ENCODE measurements at regions not wholly inside any gene's neighbourhood (a gene's known extent, or its start where the extent isn't known, plus 50 kb on each side); places are given as distances from the start of the nearest gene placed in this dataset.

DNA sequence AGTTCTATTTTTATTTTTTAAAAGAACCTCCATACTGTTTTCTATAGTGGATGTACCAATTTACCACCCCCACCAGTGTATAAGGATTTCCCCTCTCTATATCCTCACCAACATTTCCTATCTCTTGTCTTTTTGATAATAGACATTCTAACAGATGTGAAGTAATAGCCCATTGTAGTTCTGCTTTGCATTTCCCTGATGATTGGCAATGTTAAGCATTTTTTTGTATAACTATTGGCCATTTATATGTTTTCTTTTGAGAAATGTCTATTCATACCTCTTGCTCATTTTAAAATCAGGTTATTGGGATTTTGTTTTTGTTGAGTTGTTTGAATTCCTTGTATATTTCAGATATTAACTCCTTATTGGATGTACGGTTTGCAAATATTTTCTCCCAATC, 251.1 kb upstream of the HTR2C start:
- no peak for DNase-seq (ENCODE audit: low read depth, low spot score)
- H3K4me3 ChIP-seq (ENCODE audit: low read length), result no peak overlapping the region

DNA sequence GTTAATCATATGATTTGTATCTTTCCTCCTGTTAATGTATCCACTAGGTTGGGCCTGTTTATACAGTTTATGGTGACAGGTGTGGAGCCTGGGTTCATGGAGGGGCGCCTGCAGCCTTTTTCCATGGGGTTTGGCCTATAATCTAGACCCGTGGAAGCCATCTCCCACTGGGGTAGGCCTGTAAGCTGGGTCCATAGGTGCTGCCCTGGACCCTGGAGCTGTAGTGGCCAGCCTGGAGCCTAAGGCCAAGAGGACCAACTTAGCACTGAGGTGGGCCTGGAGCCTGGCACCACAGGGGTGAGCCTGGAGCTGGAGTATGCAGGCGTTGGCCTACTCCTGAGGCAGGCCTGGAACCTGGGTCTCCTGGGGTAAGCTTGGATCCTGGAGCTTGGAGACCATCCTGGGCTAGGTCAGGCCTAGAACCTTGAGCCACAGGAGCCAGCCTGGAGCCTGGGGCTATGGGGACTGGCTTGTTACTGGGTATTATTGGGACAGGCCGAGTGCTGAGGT, 249.4 kb upstream of the HTR2C start:
- no peak overlapping the region for H3K4me3 ChIP-seq (ENCODE audit: low read length)
- no peak for DNase-seq (ENCODE audit: low read depth, low spot score)

GRCh38 chrX:114338870-114339269, 245.0 kb upstream of the HTR2C start:
- DNase-seq (ENCODE audit: low read depth, low spot score), result no peak
- no peak overlapping the region for H3K4me3 ChIP-seq (ENCODE audit: low read length)

DNA sequence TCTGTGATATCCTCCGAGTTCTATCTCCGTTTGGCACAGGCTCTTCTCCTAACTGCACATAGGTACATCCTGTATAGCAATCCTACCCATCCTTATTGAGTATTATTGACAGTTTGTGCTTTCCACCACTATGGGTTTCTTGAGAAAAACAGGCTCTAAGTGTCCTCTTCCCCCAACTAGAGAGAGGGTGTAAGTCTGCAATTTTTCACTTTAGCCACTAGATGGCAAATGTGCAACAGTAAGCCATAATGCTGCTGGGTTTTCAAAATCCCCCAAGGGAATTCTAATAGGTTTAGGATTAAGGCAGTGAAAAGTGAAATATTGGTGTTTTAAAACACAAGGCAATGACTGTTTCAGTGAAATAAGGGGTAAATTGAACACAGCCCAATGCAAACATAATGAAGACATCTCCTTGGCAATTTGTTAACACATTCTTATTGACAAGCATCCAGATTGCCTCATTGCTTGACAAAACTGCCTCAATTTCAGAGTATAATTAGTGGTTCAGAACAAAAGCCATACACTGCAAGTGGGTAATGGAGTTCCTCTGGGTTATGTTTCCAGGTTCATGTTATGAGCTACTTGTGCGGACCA, 239.0 kb upstream of the HTR2C start:
- H3K4me3 ChIP-seq (ENCODE audit: low read length), result no peak overlapping the region
- peak; percentile 8 for DNase-seq (ENCODE audit: low read depth, low spot score)

GRCh38 chrX:114361076-114361725, 222.7 kb upstream of the HTR2C start:
- no peak for DNase-seq (ENCODE audit: low read depth, low spot score)
- H3K4me3 ChIP-seq (ENCODE audit: low read length), result no peak overlapping the region

- no peak for DNase-seq (ENCODE audit: low read depth, low spot score)
- no peak overlapping the region for H3K4me3 ChIP-seq (ENCODE audit: low read length)
These were observed 220.5 kb upstream of the HTR2C start for GRCh38 chrX:114363346-114363745.

DNA sequence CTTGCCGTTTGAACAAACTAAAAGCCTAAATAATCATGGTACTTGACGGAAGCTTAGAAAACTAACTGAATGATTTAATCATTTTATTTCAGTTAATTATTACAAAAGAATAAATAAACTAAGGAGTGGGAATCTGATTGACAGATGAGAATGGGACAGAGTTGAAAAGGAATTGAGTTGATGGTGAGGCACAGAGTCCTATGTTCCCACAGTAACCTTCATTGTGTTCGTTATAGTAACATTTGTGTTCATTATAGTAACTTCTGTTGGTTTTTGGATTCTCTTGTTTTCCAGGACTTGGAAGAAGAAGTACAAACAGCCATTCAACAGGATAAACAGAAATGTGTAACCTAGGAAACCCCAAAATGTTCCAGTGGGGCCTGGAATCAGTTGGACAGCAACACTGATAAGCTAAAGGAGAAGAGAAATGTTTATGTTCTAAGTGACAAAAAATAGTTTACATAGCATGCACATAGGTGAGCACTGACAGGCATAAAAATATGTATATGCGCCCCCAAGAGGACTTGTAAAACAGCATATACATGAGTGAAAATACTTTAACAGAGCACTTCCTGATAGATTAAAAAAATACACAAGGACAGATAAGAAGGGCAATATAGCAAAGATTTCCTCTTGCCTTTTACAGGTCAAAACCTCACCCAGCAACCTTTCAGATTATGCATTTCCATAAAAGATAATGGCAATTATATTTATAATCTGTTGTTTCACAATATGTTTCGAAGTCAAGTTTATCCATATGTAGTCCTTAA, 218.6 kb upstream of the HTR2C start:
- DNase-seq (ENCODE audit: low read depth, low spot score), result no peak
- no peak overlapping the region for H3K4me3 ChIP-seq (ENCODE audit: low read length)

DNA sequence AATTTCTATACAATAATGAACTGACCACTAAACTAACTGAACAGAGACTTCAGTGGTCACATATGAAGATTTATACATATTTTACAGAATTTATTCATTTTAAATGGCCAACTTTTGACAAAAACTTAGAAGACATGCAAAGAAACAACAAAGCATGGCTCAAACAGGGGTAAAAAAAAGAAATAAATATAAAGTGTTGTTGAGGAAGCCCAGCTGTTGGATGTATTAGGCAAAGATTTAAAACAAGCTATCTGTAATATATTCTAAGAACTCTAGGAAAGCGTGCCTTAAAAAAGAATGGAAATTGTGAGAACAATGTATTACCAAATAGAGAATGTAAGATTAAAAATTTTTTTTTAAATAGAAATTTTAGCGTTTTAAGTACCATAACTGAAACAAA, 210.9 kb upstream of the HTR2C start:
- DNase-seq (ENCODE audit: low read depth, low spot score), result no peak
- H3K4me3 ChIP-seq (ENCODE audit: low read length), result no peak overlapping the region

GRCh38 chrX:114390251-114390796, 193.6 kb upstream of the HTR2C start:
- no peak overlapping the region for H3K4me3 ChIP-seq (ENCODE audit: low read length)
- no peak for DNase-seq (ENCODE audit: low read depth, low spot score)
